B cell (primary cell): ENCODE measurements at regions not wholly inside any gene's neighbourhood (a gene's known extent, or its start where the extent isn't known, plus 50 kb on each side); places are given as distances from the start of the nearest gene placed in this dataset.

ENCODE experiments used
- ATAC-seq: fragments of 200-7000 bp; cut with Tn5 transposase; one replicate; pipeline ENCODE4 v1.10.0; 2021; ENCODE audit warnings: low read depth, mild to moderate bottlenecking, moderate number of reproducible peaks, moderate library complexity
- CTCF ChIA-PET: fragments of 350-600 bp; sonication (Branson Sonifier 250); formaldehyde crosslinking; loops from one replicate; lab custom pipeline; 2021; ENCODE audit warnings: antibody characterized with exemption, inconsistent platforms; lab: Charles Lee
- POLR2A ChIA-PET: fragments of 350-600 bp; sonication (Branson Sonifier 250); formaldehyde crosslinking; loops from one replicate; lab custom pipeline; 2021; ENCODE audit warnings: antibody characterized with exemption; lab: Charles Lee
- DNase-seq: peaks from one replicate; pipeline ENCODE4 v3.0.0; 2013
- H2AFZ ChIP-seq: 2 replicates; pipeline ENCODE4 v1.6.1; 2012; ENCODE audit warnings: mild to moderate bottlenecking, low read depth, low read length; ENCODE audit not compliant: insufficient read depth, poor library complexity, severe bottlenecking
- H3K27ac ChIP-seq, 2 donors: 1 replicate in 1 of 2; 2 replicates in 1 of 2; pipeline ENCODE4 v1.5.1; 2012 to 2013; ENCODE audit warnings: low read length in 2 of 2, mild to moderate bottlenecking in 2 of 2, moderate library complexity in 1 of 2
- H3K27me3 ChIP-seq, 4 experiments: fragments of 200-600 bp in 1 of 4; sonication (generic) in 1 of 4; replicated peaks in 1 of 4; 1 replicate in 2 of 4; 2 replicates in 2 of 4; pipeline versions ENCODE4 v1.6.1 to v1.7.0; 2013 to 2016; ENCODE audit warnings: low read length in 3 of 4, mild to moderate bottlenecking in 2 of 4, mixed read lengths in 1 of 4, moderate library complexity in 1 of 4; ENCODE audit not compliant: insufficient read depth in 4 of 4, control insufficient read depth in 3 of 4; ENCODE audit errors: control extremely low read depth in 1 of 4
- H3K36me3 ChIP-seq, 2 experiments: replicated peaks in 1 of 2; 1 replicate in 1 of 2; 2 replicates in 1 of 2; pipeline versions ENCODE4 v1.6.1 to v1.7.1; 2013; ENCODE audit warnings: low read length in 1 of 2; ENCODE audit not compliant: insufficient read depth in 2 of 2, control insufficient read depth in 1 of 2; ENCODE audit errors: control extremely low read depth in 1 of 2, extremely low read depth in 1 of 2
- H3K4me1 ChIP-seq, 2 donors: fragments of 200-600 bp in 1 of 2; sonication (generic) in 1 of 2; 1 replicate in 1 of 2; 2 replicates in 1 of 2; pipeline versions ENCODE4 v1.5.1 to v1.6.1; 2013 to 2017; ENCODE audit warnings: low read length in 2 of 2; ENCODE audit not compliant: control insufficient read depth in 2 of 2, insufficient read depth in 2 of 2
- H3K4me2 ChIP-seq: replicated peaks from 2 replicates; pipeline ENCODE3; 2012; ENCODE audit warnings: mild to moderate bottlenecking, low read depth, low read length; ENCODE audit not compliant: poor library complexity, severe bottlenecking
- H3K4me3 ChIP-seq, 5 experiments: fragments of 200-600 bp in 1 of 5; sonication (generic) in 1 of 5; 1 replicate in 3 of 5; 2 replicates in 2 of 5; pipeline versions ENCODE4 v1.5.1 to v1.7.0; 2011 to 2016; ENCODE audit warnings: low read length in 4 of 5, mild to moderate bottlenecking in 4 of 5, low read depth in 2 of 5, control low read depth in 1 of 5, moderate library complexity in 1 of 5; ENCODE audit not compliant: insufficient read depth in 1 of 5; ENCODE audit errors: control extremely low read depth in 1 of 5, extremely low read depth in 1 of 5
- H3K79me2 ChIP-seq: fragments of 200-600 bp; sonication (generic); one replicate; pipeline ENCODE4 v1.6.0; 2016; ENCODE audit warnings: low read length; ENCODE audit not compliant: control insufficient read depth, insufficient read depth
- H3K9ac ChIP-seq: fragments of 200-600 bp; sonication (generic); 2 replicates; pipeline ENCODE4 v1.6.1; 2017; ENCODE audit warnings: mild to moderate bottlenecking, low read length, moderate library complexity
- H3K9me3 ChIP-seq, 3 donors: one replicate each; pipeline versions ENCODE4 v1.6.1 to v1.7.1; 2013; ENCODE audit warnings: low read length in 2 of 3; ENCODE audit not compliant: control insufficient read depth in 2 of 3, insufficient read depth in 1 of 3; ENCODE audit errors: control extremely low read depth in 1 of 3
- H4K20me1 ChIP-seq: 2 replicates; pipeline ENCODE4 v1.6.0; 2012; ENCODE audit warnings: mild to moderate bottlenecking, low read length; ENCODE audit not compliant: insufficient read depth, control insufficient read depth, poor library complexity, severe bottlenecking
- H3K27ac Mint-ChIP-seq: one replicate; pipeline ENCODE4 v1.8.0; 2021; ENCODE audit warnings: mixed read lengths
- H3K27me3 Mint-ChIP-seq: one replicate; pipeline ENCODE4 v1.8.0; 2021; ENCODE audit warnings: mixed read lengths
- H3K4me1 Mint-ChIP-seq: one replicate; pipeline ENCODE4 v1.8.0; 2021; ENCODE audit warnings: mixed read lengths
- H3K4me3 Mint-ChIP-seq: one replicate; pipeline ENCODE4 v1.8.0; 2021; ENCODE audit warnings: mixed read lengths
- H3K9me3 Mint-ChIP-seq: one replicate; pipeline ENCODE4 v1.8.0; 2022; ENCODE audit warnings: mixed read lengths; ENCODE audit not compliant: insufficient read depth
- EZH2 ChIP-seq: IDR thresholded peaks from 2 replicates; pipeline ENCODE4 v1.6.1; 2012; ENCODE audit warnings: borderline replicate concordance, low read depth, mild to moderate bottlenecking, moderate library complexity, low read length; ENCODE audit not compliant: insufficient read depth, poor library complexity, severe bottlenecking
- WGBS: methylation state at CpG from one replicate; pipeline ENCODE4 v1.1.5; 2013; ENCODE audit warnings: missing lambda C conversion rate; ENCODE audit not compliant: insufficient coverage; 5-methylcytosine and 5-hydroxymethylcytosine counted together
- intact Hi-C: fragments of 100-400 bp; cut with micrococcal nuclease; formaldehyde crosslinking; loops from one replicate; pipeline ENCODE4 v1.10.0; 2022
- TF ChIP-seq, protein P1 (sequence below): fragments of 200-600 bp; IDR thresholded peaks from one replicate; pipeline ENCODE4 v1.8.0; 2022; ENCODE audit warnings: antibody characterized with exemption, mild to moderate bottlenecking

DNA sequence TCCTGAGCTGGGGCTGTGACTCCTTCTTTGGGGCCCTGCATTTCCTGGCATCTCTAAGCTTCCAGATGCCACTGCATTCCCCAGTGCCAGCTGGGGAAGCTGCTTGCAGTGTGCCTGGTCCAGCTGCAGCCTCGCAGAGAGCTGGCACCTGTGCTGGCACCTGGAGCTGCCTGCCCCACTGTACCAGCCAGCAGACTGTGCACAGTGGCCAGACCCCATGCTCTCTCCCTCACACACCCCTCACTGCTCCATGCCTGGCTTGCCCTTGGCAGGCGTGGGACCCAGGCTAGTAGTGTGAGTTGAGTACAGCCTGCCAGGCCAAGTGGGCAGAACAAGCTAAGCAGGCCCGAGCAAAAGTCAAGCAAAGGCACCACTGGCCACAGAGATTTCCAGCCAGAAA lies 327.5 kb downstream of the NDFIP2 start:
- TF ChIP-seq, protein P1, sequence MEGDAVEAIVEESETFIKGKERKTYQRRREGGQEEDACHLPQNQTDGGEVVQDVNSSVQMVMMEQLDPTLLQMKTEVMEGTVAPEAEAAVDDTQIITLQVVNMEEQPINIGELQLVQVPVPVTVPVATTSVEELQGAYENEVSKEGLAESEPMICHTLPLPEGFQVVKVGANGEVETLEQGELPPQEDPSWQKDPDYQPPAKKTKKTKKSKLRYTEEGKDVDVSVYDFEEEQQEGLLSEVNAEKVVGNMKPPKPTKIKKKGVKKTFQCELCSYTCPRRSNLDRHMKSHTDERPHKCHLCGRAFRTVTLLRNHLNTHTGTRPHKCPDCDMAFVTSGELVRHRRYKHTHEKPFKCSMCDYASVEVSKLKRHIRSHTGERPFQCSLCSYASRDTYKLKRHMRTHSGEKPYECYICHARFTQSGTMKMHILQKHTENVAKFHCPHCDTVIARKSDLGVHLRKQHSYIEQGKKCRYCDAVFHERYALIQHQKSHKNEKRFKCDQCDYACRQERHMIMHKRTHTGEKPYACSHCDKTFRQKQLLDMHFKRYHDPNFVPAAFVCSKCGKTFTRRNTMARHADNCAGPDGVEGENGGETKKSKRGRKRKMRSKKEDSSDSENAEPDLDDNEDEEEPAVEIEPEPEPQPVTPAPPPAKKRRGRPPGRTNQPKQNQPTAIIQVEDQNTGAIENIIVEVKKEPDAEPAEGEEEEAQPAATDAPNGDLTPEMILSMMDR, result no peak
- no peak for TF ChIP-seq EZH2
- H3K79me2 ChIP-seq, result no peaks in the 10 kb centered on the region
- DNase-seq (no peak), ATAC-seq (no peak)
- Mint-ChIP-seq H3K27me3 (no peaks in the 10 kb centered on the region), H3K9me3 (peaks cover 1% of the 10 kb centered on the region), H3K4me1 (peaks cover 29% of the 10 kb centered on the region), H3K27ac (no peak overlapping the region), H3K4me3 (no peak overlapping the region)
- H3K9me3 ChIP-seq, result peaks cover 0 to 9% (median 0%) of the 10 kb centered on the region in 3 donors
- H4K20me1 ChIP-seq, result no peaks in the 10 kb centered on the region
- no peak overlapping the region for H3K4me3 ChIP-seq
- peaks cover 20 to 28% of the 10 kb centered on the region in 2 donors for H3K4me1 ChIP-seq
- H3K36me3 ChIP-seq, result no peaks in the 10 kb centered on the region
- intact Hi-C loops, result no loop called here
- WGBS, result 75% methylated on average over 1 of the region's 3 CpGs
- ChIA-PET CTCF (no interaction called here), POLR2A (no interaction called here)
- H3K9ac ChIP-seq, result no peak overlapping the region
- H3K4me2 ChIP-seq, result no peak overlapping the region
- H3K27ac ChIP-seq, result no peak overlapping the region
- H2AFZ ChIP-seq, result no peak overlapping the region
- no peaks in the 10 kb centered on the region for H3K27me3 ChIP-seq

DNA sequence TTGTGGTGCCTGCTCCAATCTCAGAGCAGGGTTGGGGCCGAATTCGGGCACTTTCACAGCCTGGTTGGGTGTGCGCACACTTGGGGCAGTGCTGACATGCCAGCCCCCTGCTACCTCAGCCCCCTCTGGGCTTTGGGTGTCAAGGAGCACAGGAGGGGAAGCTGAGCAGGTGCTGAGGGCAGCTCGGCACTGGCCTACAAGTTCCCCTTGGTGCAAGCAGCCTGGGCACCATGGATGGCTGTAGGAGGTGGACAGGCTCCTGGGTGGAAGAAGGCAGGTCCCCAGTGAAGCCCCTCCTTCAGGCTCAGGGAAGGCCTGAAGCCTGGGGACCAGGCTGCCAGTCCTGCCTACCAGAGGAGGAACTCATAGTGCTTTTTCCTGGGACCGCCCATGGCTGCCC lies 326.6 kb downstream of the NDFIP2 start:
- Mint-ChIP-seq H3K4me3 (no peak overlapping the region), H3K9me3 (no peaks in the 10 kb centered on the region), H3K27me3 (no peaks in the 10 kb centered on the region), H3K4me1 (peaks cover 27% of the 10 kb centered on the region), H3K27ac (no peak overlapping the region)
- no peak overlapping the region for H3K9ac ChIP-seq
- H3K9me3 ChIP-seq, result peaks cover 0 to 9% (median 0%) of the 10 kb centered on the region in 3 donors
- ATAC-seq (no peak), DNase-seq (no peak)
- H3K4me3 ChIP-seq, result no peak overlapping the region
- no peaks in the 10 kb centered on the region for H3K27me3 ChIP-seq
- H4K20me1 ChIP-seq, result no peaks in the 10 kb centered on the region
- H3K27ac ChIP-seq, result no peak overlapping the region
- ChIA-PET CTCF (no interaction called here), POLR2A (no interaction called here)
- intact Hi-C loops, result no loop called here
- no peak overlapping the region for H3K4me2 ChIP-seq
- no peak overlapping the region for H2AFZ ChIP-seq
- H3K4me1 ChIP-seq, result peaks cover 20 to 29% of the 10 kb centered on the region in 2 donors
- no peaks in the 10 kb centered on the region for H3K36me3 ChIP-seq
- 62% methylated on average over 5 of the region's 5 CpGs for WGBS
- TF ChIP-seq, protein P1, result no peak
- TF ChIP-seq EZH2, result no peak
- no peaks in the 10 kb centered on the region for H3K79me2 ChIP-seq
